ENCODE measurements at regions not wholly inside any gene's neighbourhood (a gene's known extent, or its start where the extent isn't known, plus 50 kb on each side); places are given as distances from the start of the nearest gene placed in this dataset.

GRCh38 chr4:58611012-58611411 is 1500.8 kb upstream of the IGFBP7 start:
- DNase-seq (ENCODE audit: low spot score) (no peak), ATAC-seq (ENCODE audit: low FRiP score) (no peak)
- TF ChIP-seq, protein P1, sequence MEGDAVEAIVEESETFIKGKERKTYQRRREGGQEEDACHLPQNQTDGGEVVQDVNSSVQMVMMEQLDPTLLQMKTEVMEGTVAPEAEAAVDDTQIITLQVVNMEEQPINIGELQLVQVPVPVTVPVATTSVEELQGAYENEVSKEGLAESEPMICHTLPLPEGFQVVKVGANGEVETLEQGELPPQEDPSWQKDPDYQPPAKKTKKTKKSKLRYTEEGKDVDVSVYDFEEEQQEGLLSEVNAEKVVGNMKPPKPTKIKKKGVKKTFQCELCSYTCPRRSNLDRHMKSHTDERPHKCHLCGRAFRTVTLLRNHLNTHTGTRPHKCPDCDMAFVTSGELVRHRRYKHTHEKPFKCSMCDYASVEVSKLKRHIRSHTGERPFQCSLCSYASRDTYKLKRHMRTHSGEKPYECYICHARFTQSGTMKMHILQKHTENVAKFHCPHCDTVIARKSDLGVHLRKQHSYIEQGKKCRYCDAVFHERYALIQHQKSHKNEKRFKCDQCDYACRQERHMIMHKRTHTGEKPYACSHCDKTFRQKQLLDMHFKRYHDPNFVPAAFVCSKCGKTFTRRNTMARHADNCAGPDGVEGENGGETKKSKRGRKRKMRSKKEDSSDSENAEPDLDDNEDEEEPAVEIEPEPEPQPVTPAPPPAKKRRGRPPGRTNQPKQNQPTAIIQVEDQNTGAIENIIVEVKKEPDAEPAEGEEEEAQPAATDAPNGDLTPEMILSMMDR (IDR thresholded peaks at IDR 0.05) = no peak

DNA sequence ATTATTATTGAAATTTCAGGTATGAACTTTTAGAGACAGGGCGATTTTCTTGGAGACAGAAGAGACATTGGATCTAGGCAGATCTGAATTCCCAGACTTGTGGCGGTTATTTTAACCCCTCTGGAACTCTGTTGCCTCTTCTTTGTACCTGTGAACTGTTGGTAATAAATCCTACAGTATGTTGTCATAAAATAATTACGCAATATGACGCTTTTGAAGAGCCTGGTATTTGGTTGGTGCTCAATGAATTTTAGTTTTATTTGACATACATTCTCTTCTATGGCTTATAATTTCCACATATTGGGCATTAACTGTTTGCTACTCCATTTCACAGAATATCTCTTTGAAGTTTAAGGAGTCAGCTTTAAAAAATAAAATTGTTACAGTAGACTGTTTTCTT is 1496.1 kb upstream of the IGFBP7 start:
- no peak for DNase-seq (ENCODE audit: low spot score)
- ATAC-seq (ENCODE audit: low FRiP score) = no peak
- TF ChIP-seq, protein P1 (IDR thresholded peaks at IDR 0.05) = no peak

GRCh38 chr4:58603951-58604350 is 1493.8 kb upstream of the IGFBP7 start:
- DNase-seq (ENCODE audit: low spot score) = no peak
- TF ChIP-seq, protein P1 (IDR thresholded peaks at IDR 0.05) = no peak
- ATAC-seq (ENCODE audit: low FRiP score) = no peak

- TF ChIP-seq, protein P1 (IDR thresholded peaks at IDR 0.05) = no peak
- no peak for ATAC-seq (ENCODE audit: low FRiP score)
- DNase-seq (ENCODE audit: low spot score) = no peak
Observed at GRCh38 chr4:58602731-58603359, 1492.7 kb upstream of the IGFBP7 start.

- no peak for ATAC-seq (ENCODE audit: low FRiP score)
- TF ChIP-seq, protein P1 (IDR thresholded peaks at IDR 0.05) = no peak
Observed at GRCh38 chr4:58602022-58602421, 1491.8 kb upstream of the IGFBP7 start.

GRCh38 chr4:58600290-58600689 is 1490.1 kb upstream of the IGFBP7 start:
- ATAC-seq (ENCODE audit: low FRiP score) (no peak), DNase-seq (ENCODE audit: low spot score) (no peak)
- TF ChIP-seq, protein P1 (IDR thresholded peaks at IDR 0.05) = no peak

More at GRCh38 chr4:58602022-58602421, 1491.8 kb upstream of the IGFBP7 start:
- DNase-seq (ENCODE audit: low spot score) = no peak

GRCh38 chr4:58590722-58591121 is 1480.5 kb upstream of the IGFBP7 start:
- no peak for ATAC-seq (ENCODE audit: low FRiP score)
- TF ChIP-seq, protein P1 (IDR thresholded peaks at IDR 0.05) = no peak

More at GRCh38 chr4:58590722-58591121, 1480.5 kb upstream of the IGFBP7 start:
- no peak for DNase-seq (ENCODE audit: low spot score)

All from omental fat pad (tissue), 3 donors.